OCI-LY7 (cell line): ENCODE measurements at regions not wholly inside any gene's neighbourhood (a gene's known extent, or its start where the extent isn't known, plus 50 kb on each side); places are given as distances from the start of the nearest gene placed in this dataset.

Source experiments
- CTCF ChIP-seq: fragments of 200-600 bp; sonication (generic); conservative IDR thresholded peaks from 2 replicates; pipeline ENCODE4 v1.5.1; 2014; ENCODE audit warnings: mild to moderate bottlenecking, antibody characterized with exemption, low read length, moderate library complexity, mixed read lengths
- EZH2phosphoT487 ChIP-seq: fragments of 200-600 bp; sonication (generic); IDR thresholded peaks from 2 replicates; pipeline ENCODE4 v1.6.1; 2018; ENCODE audit warnings: low read depth, borderline replicate concordance, mild to moderate bottlenecking, mixed run types, antibody characterized with exemption, low read length, moderate library complexity, mixed read lengths

GRCh38 chr11:109815500-109816150 lies 277.6 kb upstream of the ZC3H12C start:
- TF ChIP-seq CTCF (no peak), EZH2phosphoT487 (no peak)
